Right forelimb (tissue), 1 donor: ENCODE measurements at regions not wholly inside any gene's neighbourhood (a gene's known extent, or its start where the extent isn't known, plus 50 kb on each side); places are given as distances from the start of the nearest gene placed in this dataset.

Source experiments
- DNase-seq: peaks from one replicate; pipeline ENCODE4 v3.0.0-alpha.2; 2018

- DNase-seq: no peak
These were observed 452.4 kb downstream of the ZEB2 start for GRCh38 chr2:144067506-144067905.

- no peak for DNase-seq
These were observed 456.3 kb downstream of the ZEB2 start for GRCh38 chr2:144063602-144064001.

DNA sequence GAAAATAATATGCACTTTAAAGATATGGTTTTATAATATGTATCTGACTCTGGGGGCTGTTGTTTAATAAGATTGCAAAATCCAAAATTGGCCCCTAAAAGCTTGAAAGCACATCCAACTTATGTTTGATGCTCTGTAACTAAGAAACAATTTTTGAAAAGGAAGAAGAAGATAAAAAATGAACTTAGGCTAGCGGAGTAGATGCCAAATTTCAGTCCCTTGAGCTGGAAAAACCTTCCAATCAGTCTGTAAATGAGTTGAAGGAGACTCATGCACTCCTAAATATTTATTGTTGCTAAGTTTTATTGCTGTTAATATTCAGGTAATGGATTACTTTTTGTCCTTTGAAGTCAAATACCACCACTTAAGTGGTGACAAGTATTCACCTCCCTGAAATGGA lies 465.0 kb downstream of the ZEB2 start:
- no peak for DNase-seq

GRCh38 chr2:144052083-144052482 lies 467.8 kb downstream of the ZEB2 start:
- DNase-seq: no peak

DNA sequence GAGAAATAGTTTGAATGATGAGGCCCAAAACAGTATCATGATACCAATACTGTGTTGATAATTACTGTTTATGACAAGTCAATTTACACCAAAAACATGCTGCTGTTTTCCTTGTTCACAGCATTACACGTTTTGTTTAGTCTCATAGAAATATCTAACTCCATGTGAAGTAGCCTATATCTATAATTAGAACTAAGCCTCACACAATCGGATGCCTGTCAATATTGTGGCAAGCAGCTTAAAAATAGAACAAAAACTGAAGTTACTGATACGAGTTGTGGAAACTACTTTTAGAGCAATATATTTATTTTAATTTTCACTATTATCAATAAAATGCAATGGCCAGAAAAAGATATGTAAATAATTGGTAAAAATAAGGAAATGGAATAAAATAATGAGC lies 470.8 kb downstream of the ZEB2 start:
- DNase-seq: no peak

GRCh38 chr2:144048631-144049060 lies 471.3 kb downstream of the ZEB2 start:
- no peak for DNase-seq

DNA sequence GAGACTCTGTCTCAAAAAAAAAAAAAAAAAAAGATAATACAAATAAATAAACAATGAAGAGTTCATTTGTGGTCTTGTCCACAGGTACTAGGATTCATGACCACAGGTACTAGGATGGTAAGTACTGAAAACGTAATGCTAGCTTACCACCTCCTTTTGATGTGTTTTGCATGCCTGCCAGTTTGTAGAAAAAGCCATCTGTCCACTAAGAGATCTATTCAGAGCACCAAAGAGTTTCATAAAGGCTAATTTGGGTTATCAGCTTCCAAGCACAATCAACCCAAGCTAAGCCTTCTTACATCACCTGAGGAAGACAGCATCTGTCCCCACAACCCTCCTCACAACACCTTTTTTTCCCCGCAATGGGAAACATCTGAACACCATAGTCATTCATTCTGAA lies 477.2 kb downstream of the ZEB2 start:
- DNase-seq: no peak

GRCh38 chr2:144041612-144042011 lies 478.3 kb downstream of the ZEB2 start:
- DNase-seq: no peak

DNA sequence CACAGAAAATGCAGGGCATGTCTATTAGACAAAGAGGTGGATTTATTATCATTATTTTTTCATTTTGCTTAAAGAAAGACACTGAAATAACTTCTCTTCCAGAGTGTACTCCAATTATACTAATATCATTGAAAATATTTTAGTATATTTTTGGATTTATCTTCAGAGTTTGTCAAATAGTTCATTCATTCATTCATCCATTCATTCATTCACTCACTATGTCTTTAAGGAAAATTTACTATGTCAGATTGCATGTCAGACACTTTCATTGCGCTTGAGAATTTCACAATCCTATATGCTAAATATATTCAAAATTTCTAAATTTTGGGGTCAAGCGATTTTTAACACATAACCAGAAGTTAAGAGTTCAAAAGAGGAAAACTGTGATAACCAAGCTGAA lies 479.1 kb downstream of the ZEB2 start:
- no peak for DNase-seq

GRCh38 chr2:144032566-144032965 lies 487.4 kb downstream of the ZEB2 start:
- DNase-seq: no peak

GRCh38 chr2:144030791-144031190 lies 489.1 kb downstream of the ZEB2 start:
- no peak for DNase-seq

- DNase-seq: no peak
These were observed 492.3 kb downstream of the ZEB2 start for GRCh38 chr2:144027593-144027992.

GRCh38 chr2:144026753-144027152 lies 493.2 kb downstream of the ZEB2 start:
- DNase-seq: no peak

DNA sequence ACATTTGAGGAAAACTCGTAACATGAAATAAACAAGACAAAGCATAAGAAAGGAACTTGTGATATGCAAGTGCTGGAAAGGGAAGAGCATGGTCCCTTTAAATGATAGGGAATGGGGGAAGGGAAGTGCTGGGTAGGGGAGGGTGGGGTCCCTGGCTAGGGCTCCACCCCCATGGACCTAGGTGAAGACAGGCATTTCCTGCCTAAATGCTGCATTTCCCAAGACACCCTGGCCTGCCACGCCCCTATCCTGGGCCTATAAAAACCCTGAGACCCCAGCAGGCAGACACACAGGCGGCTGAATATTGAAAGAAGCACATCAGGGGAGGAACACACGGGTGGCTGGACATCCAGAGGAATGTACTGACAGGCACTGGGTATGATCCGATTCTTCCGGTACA lies 499.9 kb downstream of the ZEB2 start:
- DNase-seq: no peak

DNA sequence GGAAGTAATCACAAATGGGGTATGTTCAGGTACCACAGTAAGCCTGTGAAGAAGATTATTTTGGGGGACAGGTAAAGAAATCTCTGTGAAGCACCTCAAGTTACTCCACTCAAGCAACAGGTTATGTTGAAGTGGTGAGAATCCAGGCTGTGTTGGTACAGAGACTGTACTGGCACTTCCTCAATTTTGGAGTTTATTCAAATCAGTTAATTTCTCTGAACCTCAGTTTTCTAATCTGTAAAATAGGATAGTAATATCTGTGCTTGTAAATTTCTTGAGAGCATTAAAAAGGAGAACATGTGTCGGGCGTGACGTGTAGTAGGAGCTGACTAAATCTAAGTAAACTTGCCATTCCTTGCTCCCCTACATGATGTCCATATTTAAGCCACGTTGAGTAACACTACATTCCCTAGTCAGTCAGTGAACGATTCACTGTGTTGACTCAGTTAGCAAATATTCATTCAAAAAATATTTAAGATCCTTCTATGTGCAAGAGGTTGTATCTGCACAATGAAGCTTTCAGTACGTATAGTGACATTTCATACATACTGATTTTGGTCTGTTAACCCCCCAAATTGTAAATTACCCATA lies 504.2 kb downstream of the ZEB2 start:
- DNase-seq: no peak

DNA sequence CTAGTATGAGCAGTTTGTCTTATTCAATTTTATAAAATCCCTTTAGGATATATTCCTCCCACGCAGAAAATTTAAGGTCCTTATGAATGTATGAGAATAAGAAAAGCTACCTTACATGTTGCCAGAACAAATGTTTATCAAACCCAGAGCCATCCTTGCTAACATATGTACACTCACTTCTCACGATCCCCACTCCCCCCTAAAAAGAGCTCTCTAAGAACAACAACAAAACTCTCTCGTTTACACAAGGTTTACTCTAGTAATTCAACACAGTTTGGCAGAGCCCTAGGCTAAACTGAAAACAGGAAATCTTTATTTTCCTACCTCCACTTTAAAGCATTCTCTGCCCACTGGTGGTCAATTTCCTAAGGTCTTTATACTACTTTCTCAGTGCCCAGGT lies 504.9 kb downstream of the ZEB2 start:
- no peak for DNase-seq

- DNase-seq: no peak
These were observed 505.8 kb downstream of the ZEB2 start for GRCh38 chr2:144014103-144014502.

DNA sequence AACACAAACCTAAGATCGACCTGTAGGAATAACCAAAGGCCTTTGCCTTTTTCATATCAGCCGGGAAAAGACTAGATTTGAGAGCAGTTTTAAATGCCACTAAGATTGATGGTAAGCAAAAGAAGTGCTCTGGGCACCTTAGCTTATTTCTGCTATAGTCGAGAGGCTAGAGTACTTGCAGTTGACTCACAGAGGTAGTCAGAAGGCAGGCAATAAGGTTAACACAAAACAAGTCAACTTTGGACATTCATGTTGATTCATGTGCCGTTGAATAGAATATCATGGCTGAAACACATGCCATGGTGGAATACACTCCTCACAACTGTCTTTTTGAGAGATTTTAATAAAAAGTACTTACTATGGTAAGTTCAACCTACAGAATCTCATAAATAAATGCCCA lies 507.6 kb downstream of the ZEB2 start:
- no peak for DNase-seq

DNA sequence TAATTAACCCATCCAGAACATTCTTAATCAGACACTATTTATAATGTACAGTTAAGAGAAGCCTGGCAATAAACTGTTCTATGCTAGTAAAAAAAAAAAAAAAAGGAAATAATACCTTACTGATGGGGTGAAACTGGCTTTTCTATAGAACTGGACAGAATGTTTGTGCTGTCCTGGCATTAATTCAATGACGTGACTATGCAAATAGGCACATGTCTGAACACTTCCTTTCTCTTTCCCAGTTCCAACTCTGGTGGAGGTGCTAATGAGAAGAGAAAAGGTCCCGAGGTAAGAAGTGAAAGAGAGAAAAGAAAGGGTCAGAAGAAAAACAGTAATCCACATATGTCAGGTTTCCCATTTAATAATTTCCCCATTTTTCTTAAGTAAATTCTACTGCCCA lies 508.4 kb downstream of the ZEB2 start:
- no peak for DNase-seq

DNA sequence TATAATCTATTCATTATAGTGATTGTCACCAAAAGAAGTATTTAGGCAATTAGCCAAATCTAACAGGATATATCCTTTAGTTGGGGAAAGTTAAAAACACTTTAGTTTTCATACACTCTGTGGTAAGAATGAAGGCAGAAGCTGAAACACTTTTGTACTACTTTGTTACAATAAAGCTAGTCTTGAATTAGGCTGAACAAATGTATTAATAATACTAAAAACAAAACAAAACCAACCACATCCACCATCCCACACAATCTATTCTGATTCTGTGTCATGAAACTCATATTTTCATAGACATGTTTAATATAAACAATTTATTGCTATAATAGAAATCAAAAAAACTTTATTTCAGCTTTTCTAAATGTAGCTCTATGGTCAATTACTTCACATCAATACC lies 508.8 kb downstream of the ZEB2 start:
- DNase-seq: no peak

- DNase-seq: no peak
These were observed 509.7 kb downstream of the ZEB2 start for GRCh38 chr2:144010096-144010836.

DNA sequence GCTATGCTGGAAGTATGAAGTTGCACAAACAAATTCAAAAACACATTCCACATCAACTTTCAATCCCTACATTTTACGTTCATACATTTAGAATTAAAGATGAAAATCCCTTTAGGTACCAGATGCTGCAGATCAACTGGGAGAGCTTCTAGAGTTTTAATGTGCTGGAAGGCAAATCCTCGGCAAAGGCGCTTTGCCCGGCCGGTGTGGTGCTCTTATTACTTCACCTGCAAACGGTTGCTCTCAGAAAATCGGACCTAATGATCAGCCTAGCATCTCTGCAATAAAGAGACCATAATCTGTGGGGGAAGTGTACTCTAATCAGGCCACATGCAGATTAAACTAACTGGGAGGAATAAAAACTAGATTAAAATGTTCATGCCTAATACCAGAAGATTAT lies 513.8 kb downstream of the ZEB2 start:
- DNase-seq: no peak

DNA sequence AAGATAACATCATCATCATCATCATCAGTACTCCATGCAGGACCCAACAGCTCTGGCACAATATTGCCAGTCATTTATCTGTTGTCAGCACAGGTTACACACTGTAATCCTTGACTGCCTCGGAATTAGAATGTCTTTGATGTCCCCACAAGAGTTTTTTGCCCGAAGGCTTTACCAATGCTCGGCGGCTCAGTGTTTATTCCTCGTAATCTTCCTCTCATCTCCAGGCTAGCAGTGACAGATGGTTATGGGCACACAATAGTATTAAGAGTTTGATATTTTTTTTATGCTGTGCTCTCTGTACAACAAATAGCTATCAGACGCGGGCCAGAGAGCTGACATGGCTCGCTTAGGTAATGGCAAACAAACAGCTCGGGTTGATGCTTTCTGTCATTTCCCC lies 515.2 kb downstream of the ZEB2 start:
- no peak for DNase-seq

DNA sequence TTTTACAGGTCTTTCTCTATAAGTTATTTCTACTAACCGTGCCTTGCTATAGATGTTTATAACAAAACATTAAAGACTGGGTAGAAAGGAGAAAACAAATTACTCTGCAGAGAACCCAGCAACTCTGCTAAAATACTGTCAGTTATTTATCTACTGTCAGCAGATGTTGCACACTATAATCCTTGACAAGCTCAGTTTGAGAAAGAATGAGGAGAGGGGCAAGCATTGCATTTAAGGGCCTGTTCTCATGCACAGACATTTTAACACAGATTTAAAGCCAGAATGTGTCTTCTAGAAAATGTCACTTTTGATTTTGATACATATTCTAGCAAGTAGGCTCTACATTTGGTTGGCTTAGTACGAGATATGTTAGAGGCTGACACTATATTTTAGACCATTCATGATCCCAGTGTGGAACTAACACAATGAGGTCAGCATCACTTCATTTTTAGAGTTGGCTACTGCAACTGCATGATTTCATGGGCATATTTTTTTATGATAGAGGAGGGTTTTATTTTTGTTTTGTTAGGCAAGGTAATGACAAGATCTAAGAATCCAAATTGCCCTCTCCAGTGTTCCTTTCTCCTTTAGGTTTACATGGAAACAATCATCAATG lies 516.4 kb downstream of the ZEB2 start:
- DNase-seq: no peak

DNA sequence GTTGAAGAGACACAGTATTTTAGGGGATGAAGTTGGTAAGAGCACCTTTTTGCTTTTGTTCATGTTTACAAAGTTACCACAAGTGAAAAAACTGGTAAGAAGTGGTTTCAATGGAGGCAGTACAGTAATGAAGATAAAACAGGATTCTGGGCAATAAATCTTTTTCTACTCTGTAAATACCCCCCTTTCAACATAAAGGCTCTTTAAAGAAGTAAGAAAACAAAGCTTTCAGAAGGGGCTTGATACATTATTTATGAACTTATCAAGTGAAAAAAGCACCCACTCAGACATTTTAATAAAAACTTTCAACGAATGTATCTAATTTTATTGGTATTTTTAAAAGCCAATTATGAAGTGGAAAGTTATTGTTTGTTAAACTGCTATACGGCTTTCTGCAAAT lies 522.9 kb downstream of the ZEB2 start:
- DNase-seq: no peak
